Lower leg skin (tissue), 4 donors: ENCODE measurements at regions not wholly inside any gene's neighbourhood (a gene's known extent, or its start where the extent isn't known, plus 50 kb on each side); places are given as distances from the start of the nearest gene placed in this dataset.

ENCODE experiments used
- DNase-seq, 2 donors: peaks; one replicate each; pipeline ENCODE4 v3.0.0-alpha.2; 2019; ENCODE audit warnings: low spot score in 2 of 2
- H3K4me3 ChIP-seq: fragments of 200-600 bp; sonication (generic); 2 replicates; pipeline ENCODE4 v1.5.1; 2017; ENCODE audit warnings: mild to moderate bottlenecking, low read depth; ENCODE audit not compliant: poor library complexity, severe bottlenecking
- CTCF ChIP-seq, 3 donors: fragments of 450-650 bp; IDR thresholded peaks; one replicate each; pipeline ENCODE4 v1.5.1; 2016; ENCODE audit warnings: antibody characterized with exemption in 3 of 3, mild to moderate bottlenecking in 3 of 3, moderate library complexity in 2 of 3
- POLR2A ChIP-seq, 2 donors: fragments of 450-650 bp; IDR thresholded peaks; one replicate each; pipeline ENCODE4 v1.6.1; 2016 to 2017; ENCODE audit warnings: antibody characterized with exemption in 2 of 2, mild to moderate bottlenecking in 1 of 2, moderate library complexity in 1 of 2
- WGBS, 2 donors: methylation state at CpG; one replicate each; pipeline ENCODE4 v1.1.5; 2018; 5-methylcytosine and 5-hydroxymethylcytosine counted together
- intact Hi-C: fragments of 100-400 bp; cut with DNase I; formaldehyde crosslinking; loops from one replicate; pipeline ENCODE4 v1.15.0; 2023; ENCODE audit warnings: low total_unique reads

- WGBS, 2 donors: 80 to 83% methylated on average over 8 of the region's 8 CpGs
- DNase-seq: no peak
- intact Hi-C loops: no loop called here
Measured at GRCh38 chr13:80047406-80047805, 293.5 kb downstream of the SPRY2 start.

GRCh38 chr13:80040981-80041317 is 300.0 kb downstream of the SPRY2 start:
- no peak for DNase-seq
- TF ChIP-seq POLR2A (IDR thresholded peaks at IDR 0.05): no peak
- no peak for TF ChIP-seq CTCF (IDR thresholded peaks at IDR 0.05)
- WGBS, 2 donors: 46 to 49% methylated on average over 4 of the region's 4 CpGs
- intact Hi-C loops: no loop called here
- H3K4me3 ChIP-seq: no peak overlapping the region

More at GRCh38 chr13:80047406-80047805, 293.5 kb downstream of the SPRY2 start:
- no peak overlapping the region for H3K4me3 ChIP-seq
- no peak for TF ChIP-seq CTCF (IDR thresholded peaks at IDR 0.05)

GRCh38 chr13:80040196-80040980 is 300.5 kb downstream of the SPRY2 start:
- peak in 1 of 2 donors; percentile 16 for DNase-seq
- intact Hi-C loops: no loop called here

GRCh38 chr13:80039000-80039399 is 301.9 kb downstream of the SPRY2 start:
- TF ChIP-seq POLR2A (IDR thresholded peaks at IDR 0.05) (no peak), CTCF (IDR thresholded peaks at IDR 0.05) (no peak)
- no peak overlapping the region for H3K4me3 ChIP-seq
- intact Hi-C loops: no loop called here
- no peak for DNase-seq
- 79 to 88% methylated on average over 1 of the region's 1 CpG for WGBS, 2 donors

More at GRCh38 chr13:80040196-80040980, 300.5 kb downstream of the SPRY2 start:
- WGBS, 2 donors: 31 to 36% methylated on average over 4 of the region's 4 CpGs
- TF ChIP-seq CTCF (IDR thresholded peaks at IDR 0.05) (no peak), POLR2A (IDR thresholded peaks at IDR 0.05) (no peak)
- no peak overlapping the region for H3K4me3 ChIP-seq

- no peak overlapping the region for H3K4me3 ChIP-seq
- intact Hi-C loops: no loop called here
- DNase-seq: no peak
- no peak for TF ChIP-seq CTCF (IDR thresholded peaks at IDR 0.05)
- no peak for TF ChIP-seq POLR2A (IDR thresholded peaks at IDR 0.05)
Measured at GRCh38 chr13:80038371-80038770, 302.6 kb downstream of the SPRY2 start.

- TF ChIP-seq POLR2A (IDR thresholded peaks at IDR 0.05): no peak
- no peak for TF ChIP-seq CTCF (IDR thresholded peaks at IDR 0.05)
- DNase-seq: no peak
- no peak overlapping the region for H3K4me3 ChIP-seq
- WGBS, 2 donors: 60 to 74% methylated on average over 2 of the region's 2 CpGs
- intact Hi-C loops: no loop called here
Measured at GRCh38 chr13:80037505-80037888, 303.4 kb downstream of the SPRY2 start.
